Transverse colon (tissue), 4 donors: ENCODE measurements at regions not wholly inside any gene's neighbourhood (a gene's known extent, or its start where the extent isn't known, plus 50 kb on each side); places are given as distances from the start of the nearest gene placed in this dataset.
"Not testable (repeated sequence)": the region's sequence is repeated elsewhere in the genome, so short reads cannot be mapped to it uniquely, and the experiment has no call there.

ENCODE experiments used
- DNase-seq: peaks from one replicate; pipeline ENCODE4 v3.0.0-alpha.2; 2019
- H3K27ac ChIP-seq, 4 donors: fragments of 200-600 bp; sonication (generic); 2 replicates each; pipeline ENCODE4 v1.5.1; 2016 to 2018; ENCODE audit warnings: inconsistent platforms in 4 of 4
- H3K27me3 ChIP-seq: fragments of 200-600 bp; sonication (generic); 2 replicates; pipeline ENCODE4 v1.5.1; 2017; ENCODE audit warnings: inconsistent platforms
- H3K36me3 ChIP-seq, 4 donors: fragments of 200-600 bp; sonication (generic); 2 replicates each; pipeline ENCODE4 v1.5.1; 2017 to 2019; ENCODE audit warnings: inconsistent platforms in 4 of 4
- H3K4me1 ChIP-seq, 4 donors: fragments of 200-600 bp; sonication (generic); 2 replicates each; pipeline ENCODE4 v1.5.1; 2017 to 2020; ENCODE audit warnings: inconsistent platforms in 4 of 4
- H3K4me3 ChIP-seq, 4 donors: fragments of 200-600 bp; sonication (generic); 1 replicate in 1 of 4; 2 replicates in 3 of 4; pipeline versions ENCODE4 v1.5.1 to v1.6.1; 2017 to 2019; ENCODE audit warnings: inconsistent platforms in 4 of 4
- H3K9me3 ChIP-seq, 2 donors: fragments of 200-600 bp; sonication (generic); 2 replicates each; pipeline ENCODE4 v1.5.1; 2017 to 2019; ENCODE audit warnings: inconsistent platforms in 2 of 2
- CTCF ChIP-seq, 5 experiments: fragments of 200-600 bp in 3 of 5; fragments of 450-650 bp in 2 of 5; sonication (generic) in 3 of 5; IDR thresholded peaks; 1 replicate in 2 of 5; 2 replicates in 3 of 5; pipeline ENCODE4 v1.5.1; 2016 to 2017; ENCODE audit warnings: antibody characterized with exemption in 5 of 5, inconsistent platforms in 3 of 5, mild to moderate bottlenecking in 2 of 5, moderate library complexity in 1 of 5
- EP300 ChIP-seq: sonication (generic); formaldehyde crosslinking; IDR thresholded peaks from one replicate; pipeline ENCODE4 v1.6.1; 2017; ENCODE audit warnings: antibody characterized with exemption, low read depth
- POLR2A ChIP-seq: fragments of 450-650 bp; IDR thresholded peaks from one replicate; pipeline ENCODE4 v1.6.1; 2016; ENCODE audit warnings: antibody characterized with exemption, mild to moderate bottlenecking, moderate library complexity
- POLR2AphosphoS5 ChIP-seq, 3 donors: sonication (generic); formaldehyde crosslinking; IDR thresholded peaks; one replicate each; pipeline ENCODE4 v1.6.1; 2016; ENCODE audit warnings: antibody characterized with exemption in 3 of 3
- WGBS, 2 donors: methylation state at CpG; one replicate each; pipeline ENCODE4 v1.1.5; 2018; ENCODE audit warnings: low coverage in 1 of 2; 5-methylcytosine and 5-hydroxymethylcytosine counted together
- in situ Hi-C, 4 donors: fragments of 200-750 bp; cut with MboI; loops; one replicate each; pipeline versions ENCODE4 v1.15.0 to v1.15.1; 2017; ENCODE audit warnings: low sequenced_read_pairs in 3 of 4, low pct_ligation_motif_present in 1 of 4, low pct_unique_long_range_greater_than_20kb in 1 of 4
- intact Hi-C: fragments of 100-400 bp; cut with DNase I; formaldehyde crosslinking; loops from one replicate; pipeline ENCODE4 v1.15.1; 2023; ENCODE audit warnings: low total_unique reads

- DNase-seq, result no peak
- in situ Hi-C loops (no loop called here), intact Hi-C loops (no loop called here)
- Histone ChIP-seq H3K4me1 (no peaks in the 10 kb centered on the region), H3K27ac (no peak overlapping the region), H3K4me3 (no peak overlapping the region), H3K36me3 (no peaks in the 10 kb centered on the region), H3K9me3 (no peaks in the 10 kb centered on the region), H3K27me3 (no peaks in the 10 kb centered on the region)
- TF ChIP-seq POLR2A (no peak), CTCF (IDR thresholded peaks at IDR 0.05) (no peak), EP300 (no peak), POLR2AphosphoS5 (IDR thresholded peaks at IDR 0.05) (no peak)
- WGBS, 2 donors, result 62 to 66% methylated on average over 1 of the region's 1 CpG
Observed at GRCh38 chr9:32161209-32161608, 223.2 kb upstream of the ACO1 start.

GRCh38 chr9:32161720-32162119 is 222.7 kb upstream of the ACO1 start:
- TF ChIP-seq EP300, result no peak
- TF ChIP-seq POLR2AphosphoS5 (IDR thresholded peaks at IDR 0.05), result no peak
- no peak for TF ChIP-seq POLR2A
- TF ChIP-seq CTCF (IDR thresholded peaks at IDR 0.05), result no peak
- Histone ChIP-seq H3K27ac (no peak overlapping the region), H3K36me3 (no peaks in the 10 kb centered on the region), H3K4me1 (no peaks in the 10 kb centered on the region), H3K4me3 (no peak overlapping the region), H3K9me3 (no peaks in the 10 kb centered on the region), H3K27me3 (no peaks in the 10 kb centered on the region)
- 25 to 30% methylated on average over 2 of the region's 2 CpGs for WGBS, 2 donors
- intact Hi-C loops, result no loop called here
- DNase-seq, result no peak
- in situ Hi-C loops, result no loop called here

- DNase-seq, H3K4me3 ChIP-seq, in situ Hi-C loops, H3K27ac ChIP-seq, intact Hi-C loops, H3K36me3 ChIP-seq, H3K4me1 ChIP-seq, H3K27me3 ChIP-seq, H3K9me3 ChIP-seq: not testable (repeated sequence)
- WGBS, 2 donors, result 90 to 94% methylated on average over 8 of the region's 8 CpGs
Observed at GRCh38 chr9:32166316-32166715, 218.1 kb upstream of the ACO1 start.

- no peak overlapping the region for H3K27ac ChIP-seq
- intact Hi-C loops (no loop called here), in situ Hi-C loops (no loop called here)
- H3K27me3 ChIP-seq, result no peaks in the 10 kb centered on the region
- H3K4me1 ChIP-seq, result no peaks in the 10 kb centered on the region
- WGBS, 2 donors, result 50 to 55% methylated on average over 3 of the region's 3 CpGs
- no peak for TF ChIP-seq POLR2A
- no peak for TF ChIP-seq EP300
- TF ChIP-seq CTCF (IDR thresholded peaks at IDR 0.05), result no peak
- TF ChIP-seq POLR2AphosphoS5 (IDR thresholded peaks at IDR 0.05), result no peak
- H3K4me3 ChIP-seq, result no peak overlapping the region
- no peak for DNase-seq
- no peaks in the 10 kb centered on the region for H3K9me3 ChIP-seq
- no peaks in the 10 kb centered on the region for H3K36me3 ChIP-seq
Observed at GRCh38 chr9:32171339-32171738, 213.1 kb upstream of the ACO1 start.

GRCh38 chr9:32172256-32172655 is 212.2 kb upstream of the ACO1 start:
- in situ Hi-C loops, result no loop called here
- TF ChIP-seq POLR2A (no peak), CTCF (IDR thresholded peaks at IDR 0.05) (no peak), EP300 (no peak), POLR2AphosphoS5 (IDR thresholded peaks at IDR 0.05) (no peak)
- Histone ChIP-seq H3K9me3 (no peaks in the 10 kb centered on the region), H3K27me3 (no peaks in the 10 kb centered on the region), H3K4me1 (no peaks in the 10 kb centered on the region), H3K4me3 (no peak overlapping the region), H3K36me3 (no peaks in the 10 kb centered on the region), H3K27ac (no peak overlapping the region)
- intact Hi-C loops, result no loop called here
- DNase-seq, result no peak
